Esophagus (tissue), 2 donors: ENCODE measurements at regions not wholly inside any gene's neighbourhood (a gene's known extent, or its start where the extent isn't known, plus 50 kb on each side); places are given as distances from the start of the nearest gene placed in this dataset.

Experiments
- H3K27ac ChIP-seq, 2 donors: one replicate each; pipeline ENCODE4 v1.5.1; 2013; ENCODE audit warnings: low read depth in 2 of 2, mild to moderate bottlenecking in 2 of 2, inconsistent platforms in 1 of 2, low read length in 1 of 2, moderate library complexity in 1 of 2
- H3K27me3 ChIP-seq, 2 donors: one replicate each; pipeline ENCODE4 v1.6.1; 2013; ENCODE audit warnings: low read length in 2 of 2, control low read depth in 1 of 2, mild to moderate bottlenecking in 1 of 2; ENCODE audit not compliant: insufficient read depth in 2 of 2, control insufficient read depth in 1 of 2
- H3K36me3 ChIP-seq, 2 donors: one replicate each; pipeline ENCODE4 v1.6.1; 2013; ENCODE audit warnings: low read length in 1 of 2; ENCODE audit not compliant: control insufficient read depth in 2 of 2, insufficient read depth in 2 of 2
- H3K4me1 ChIP-seq, 2 donors: one replicate each; pipeline ENCODE4 v1.6.1; 2013; ENCODE audit warnings: low read length in 1 of 2; ENCODE audit not compliant: control insufficient read depth in 2 of 2, insufficient read depth in 2 of 2
- H3K4me3 ChIP-seq, 2 donors: one replicate each; pipeline ENCODE4 v1.5.1; 2013; ENCODE audit warnings: low read length in 2 of 2, mild to moderate bottlenecking in 2 of 2, low read depth in 1 of 2, moderate library complexity in 1 of 2
- H3K9me3 ChIP-seq, 2 donors: one replicate each; pipeline ENCODE4 v1.6.1; 2013; ENCODE audit warnings: mild to moderate bottlenecking in 2 of 2, low read depth in 1 of 2, low read length in 1 of 2, moderate library complexity in 1 of 2; ENCODE audit not compliant: control insufficient read depth in 2 of 2, insufficient read depth in 1 of 2
- WGBS, 2 donors: extraction: QIAGEN DNeasy Blood & Tissue Kit; methylation state at CpG; one replicate each; pipeline ENCODE4 v1.1.7; 2013; 5-methylcytosine and 5-hydroxymethylcytosine counted together
- donor health status: healthy with polysubstance abuse.
- donor health status: Bipolar disorder and iron deficiency.

- H3K4me1 ChIP-seq = peaks cover 2 to 20% of the 10 kb centered on the region in 2 donors
- no peaks in the 10 kb centered on the region for H3K9me3 ChIP-seq
- H3K27ac ChIP-seq = no peak overlapping the region
- no peaks in the 10 kb centered on the region for H3K27me3 ChIP-seq
- WGBS, 2 donors = 36 to 80% methylated on average over 1 of the region's 1 CpG
- H3K4me3 ChIP-seq = no peak overlapping the region
- H3K36me3 ChIP-seq = no peaks in the 10 kb centered on the region
Observed at GRCh38 chr6:4603856-4604369, 172.3 kb upstream of the CDYL start.

- 47 to 67% methylated on average over 7 of the region's 7 CpGs for WGBS, 2 donors
- Histone ChIP-seq H3K36me3 (no peaks in the 10 kb centered on the region), H3K27ac (peak overlapping the region; percentile 10 to 74)
Observed at GRCh38 chr6:4603291-4603690, 172.9 kb upstream of the CDYL start.

DNA sequence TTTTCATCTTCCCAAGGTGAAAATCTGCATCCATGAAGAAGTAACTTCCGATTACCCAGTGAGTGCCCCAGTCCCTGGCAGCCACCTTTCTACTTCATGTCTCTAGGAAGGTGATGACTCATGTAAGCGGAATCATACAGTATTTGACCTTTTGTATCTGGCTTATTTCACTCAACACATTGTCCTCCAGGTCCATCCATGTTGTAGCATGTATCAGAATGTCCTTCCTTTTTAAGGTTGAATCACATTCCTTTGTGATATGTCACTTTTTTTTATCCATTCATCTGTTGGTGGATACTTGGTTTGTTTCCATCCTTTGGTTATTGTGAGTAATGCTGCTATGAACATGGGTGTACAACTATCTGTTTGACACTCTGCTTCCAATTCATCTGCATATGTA, 176.3 kb upstream of the CDYL start:
- Histone ChIP-seq H3K4me1 (peaks cover 0 to 10% of the 10 kb centered on the region in 2 donors), H3K9me3 (no peaks in the 10 kb centered on the region), H3K36me3 (no peaks in the 10 kb centered on the region), H3K27me3 (no peaks in the 10 kb centered on the region), H3K27ac (no peak overlapping the region), H3K4me3 (no peak overlapping the region)
- 54 to 68% methylated on average over 2 of the region's 2 CpGs for WGBS, 2 donors

More at GRCh38 chr6:4603291-4603690, 172.9 kb upstream of the CDYL start:
- Histone ChIP-seq H3K9me3 (no peaks in the 10 kb centered on the region), H3K4me1 (peaks cover 2 to 16% of the 10 kb centered on the region in 2 donors), H3K4me3 (no peak overlapping the region), H3K27me3 (no peaks in the 10 kb centered on the region)

DNA sequence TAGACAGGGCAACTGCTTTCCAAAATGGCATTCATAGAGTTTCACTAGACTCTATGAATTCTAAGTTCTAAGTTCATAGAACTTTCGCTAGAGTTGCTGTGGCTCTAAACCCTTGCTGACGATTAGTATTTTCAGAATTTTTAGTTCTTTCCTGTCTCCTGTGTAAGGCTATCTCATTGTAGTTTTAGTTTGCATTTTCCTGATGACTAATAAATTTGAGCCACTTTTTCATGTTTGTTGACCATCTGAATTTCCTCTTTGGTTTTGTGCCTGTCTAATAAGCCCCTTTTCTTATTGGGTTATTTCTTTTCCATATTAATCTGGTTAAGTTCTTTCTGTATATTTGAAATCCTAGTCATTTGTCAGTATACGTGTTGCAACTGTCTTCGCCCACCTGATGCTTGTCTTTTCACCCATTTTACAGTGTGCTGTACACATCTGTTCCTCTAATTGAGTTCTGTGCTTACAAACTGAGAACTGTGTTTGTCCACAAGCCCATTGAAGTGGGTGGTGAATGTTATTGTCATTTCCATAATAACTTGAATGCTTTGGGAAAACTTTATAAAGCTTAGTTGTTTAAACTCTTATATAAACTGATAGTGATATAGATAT, 177.7 kb upstream of the CDYL start:
- WGBS, 2 donors = 89 to 92% methylated on average over 4 of the region's 4 CpGs
- H3K9me3 ChIP-seq = no peaks in the 10 kb centered on the region
- H3K27me3 ChIP-seq = no peaks in the 10 kb centered on the region
- H3K36me3 ChIP-seq = no peaks in the 10 kb centered on the region
- H3K27ac ChIP-seq = no peak overlapping the region
- H3K4me3 ChIP-seq = no peak overlapping the region
- H3K4me1 ChIP-seq = peaks cover 0 to 10% of the 10 kb centered on the region in 2 donors

DNA sequence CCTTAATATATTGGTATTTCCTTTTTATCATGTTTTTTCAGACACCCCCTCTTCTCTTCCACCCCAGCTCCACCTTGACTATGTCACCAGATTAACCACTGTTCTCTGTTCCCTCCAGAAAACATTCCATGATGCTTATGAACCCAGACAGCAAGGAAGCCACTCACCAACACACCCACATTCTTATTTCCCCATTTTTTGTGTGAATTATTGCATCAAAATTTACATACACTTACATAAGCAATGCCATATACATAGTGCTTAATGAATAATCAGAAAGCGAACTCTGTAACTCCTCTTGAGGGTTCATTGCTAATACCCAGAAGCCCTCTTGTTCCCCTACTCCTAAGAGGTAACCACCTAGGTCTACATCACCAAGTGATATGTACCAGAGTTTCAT, 182.3 kb upstream of the CDYL start:
- H3K27me3 ChIP-seq = no peaks in the 10 kb centered on the region
- H3K36me3 ChIP-seq = no peaks in the 10 kb centered on the region
- no peak overlapping the region for H3K4me3 ChIP-seq
- H3K27ac ChIP-seq = no peak overlapping the region
- no peaks in the 10 kb centered on the region for H3K9me3 ChIP-seq
- no peaks in the 10 kb centered on the region for H3K4me1 ChIP-seq
- 75 to 88% methylated on average over 1 of the region's 1 CpG for WGBS, 2 donors

DNA sequence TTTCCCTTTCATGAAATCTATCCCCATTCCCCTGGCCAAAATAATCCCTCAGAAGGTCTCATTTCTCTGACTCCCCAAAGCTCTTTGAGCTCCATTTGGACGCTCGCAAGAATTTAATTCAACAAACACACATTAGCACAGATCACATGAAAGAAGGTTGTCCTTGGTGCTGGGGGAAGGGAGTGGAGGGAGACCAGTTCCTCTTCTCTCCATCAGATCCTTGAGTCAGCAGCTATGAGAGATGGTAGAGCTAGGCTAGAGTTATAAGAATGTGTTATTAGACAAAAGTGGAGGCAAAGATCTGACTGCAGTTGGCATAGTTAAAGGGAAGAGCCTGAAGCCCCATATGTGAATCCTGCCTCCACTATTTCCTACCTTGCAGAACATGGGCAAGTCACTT, 184.2 kb upstream of the CDYL start:
- no peak overlapping the region for H3K4me3 ChIP-seq
- H3K27me3 ChIP-seq = no peaks in the 10 kb centered on the region
- H3K4me1 ChIP-seq = no peaks in the 10 kb centered on the region
- no peaks in the 10 kb centered on the region for H3K9me3 ChIP-seq
- 91 to 93% methylated on average over 2 of the region's 2 CpGs for WGBS, 2 donors
- H3K27ac ChIP-seq = no peak overlapping the region
- no peaks in the 10 kb centered on the region for H3K36me3 ChIP-seq

GRCh38 chr6:4591218-4591617, 185.0 kb upstream of the CDYL start:
- H3K4me3 ChIP-seq = no peak overlapping the region
- WGBS, 2 donors = 90 to 91% methylated on average over 6 of the region's 6 CpGs
- no peaks in the 10 kb centered on the region for H3K36me3 ChIP-seq
- no peaks in the 10 kb centered on the region for H3K4me1 ChIP-seq
- H3K27me3 ChIP-seq = no peaks in the 10 kb centered on the region
- H3K9me3 ChIP-seq = no peaks in the 10 kb centered on the region
- no peak overlapping the region for H3K27ac ChIP-seq

DNA sequence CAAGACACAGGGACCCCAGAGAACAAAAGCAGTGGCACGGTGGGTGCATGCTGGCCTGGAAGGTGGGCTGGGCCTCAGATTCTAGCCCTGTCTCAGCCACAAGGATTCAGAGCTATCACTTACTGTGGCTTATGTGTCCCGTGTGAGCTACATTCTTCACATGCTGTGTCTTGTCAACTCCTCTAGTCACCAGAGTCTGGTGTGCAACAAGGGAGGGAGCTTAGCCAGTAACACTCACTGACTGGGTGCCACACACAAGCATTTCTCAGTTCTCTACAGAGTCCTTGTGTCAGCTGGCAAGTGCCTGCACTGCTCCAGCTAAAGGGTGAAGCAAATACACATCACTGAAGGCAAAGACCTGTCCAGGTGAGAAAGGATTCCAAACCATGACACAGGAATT, 186.9 kb upstream of the CDYL start:
- Histone ChIP-seq H3K4me3 (no peak overlapping the region), H3K27me3 (no peaks in the 10 kb centered on the region), H3K36me3 (no peaks in the 10 kb centered on the region), H3K4me1 (no peaks in the 10 kb centered on the region), H3K9me3 (no peaks in the 10 kb centered on the region), H3K27ac (no peak overlapping the region)
- 68 to 70% methylated on average over 2 of the region's 2 CpGs for WGBS, 2 donors

- Histone ChIP-seq H3K4me3 (no peak overlapping the region), H3K27me3 (no peaks in the 10 kb centered on the region), H3K9me3 (no peaks in the 10 kb centered on the region), H3K4me1 (no peaks in the 10 kb centered on the region), H3K36me3 (no peaks in the 10 kb centered on the region), H3K27ac (no peak overlapping the region)
- WGBS, 2 donors = 80 to 91% methylated on average over 7 of the region's 7 CpGs
Observed at GRCh38 chr6:4588581-4588980, 187.6 kb upstream of the CDYL start.

DNA sequence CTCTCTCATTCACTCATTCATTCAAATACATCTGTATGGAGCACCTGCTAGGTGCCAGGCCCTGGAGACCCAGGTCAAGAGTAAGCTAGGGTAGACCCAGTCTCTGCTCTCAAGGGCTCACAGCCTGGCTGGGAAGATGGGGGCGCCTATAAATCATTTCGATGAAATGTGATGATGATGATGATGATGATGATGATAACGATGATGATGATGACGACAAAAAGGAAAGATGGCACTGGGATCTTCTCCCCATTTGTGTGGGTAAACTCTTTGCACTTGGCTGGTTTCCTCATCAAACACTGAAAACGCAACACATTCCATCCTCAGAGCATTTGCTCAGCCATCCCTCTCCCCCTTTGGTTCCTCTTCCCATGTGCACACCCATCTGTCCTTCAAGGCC, 188.0 kb upstream of the CDYL start:
- no peak overlapping the region for H3K4me3 ChIP-seq
- H3K4me1 ChIP-seq = no peaks in the 10 kb centered on the region

More for the DNA sequence above, 188.0 kb upstream of the CDYL start:
- Histone ChIP-seq H3K36me3 (no peaks in the 10 kb centered on the region), H3K27ac (no peak overlapping the region), H3K9me3 (no peaks in the 10 kb centered on the region), H3K27me3 (no peaks in the 10 kb centered on the region)
- 96 to 98% methylated on average over 5 of the region's 5 CpGs for whole genome bisulfite sequencing, 2 donors
